ENCODE measurements at regions not wholly inside any gene's neighbourhood (a gene's known extent, or its start where the extent isn't known, plus 50 kb on each side); places are given as distances from the start of the nearest gene placed in this dataset.
"Not testable (repeated sequence)": the region's sequence is repeated elsewhere in the genome, so short reads cannot be mapped to it uniquely, and the experiment has no call there.

DNA sequence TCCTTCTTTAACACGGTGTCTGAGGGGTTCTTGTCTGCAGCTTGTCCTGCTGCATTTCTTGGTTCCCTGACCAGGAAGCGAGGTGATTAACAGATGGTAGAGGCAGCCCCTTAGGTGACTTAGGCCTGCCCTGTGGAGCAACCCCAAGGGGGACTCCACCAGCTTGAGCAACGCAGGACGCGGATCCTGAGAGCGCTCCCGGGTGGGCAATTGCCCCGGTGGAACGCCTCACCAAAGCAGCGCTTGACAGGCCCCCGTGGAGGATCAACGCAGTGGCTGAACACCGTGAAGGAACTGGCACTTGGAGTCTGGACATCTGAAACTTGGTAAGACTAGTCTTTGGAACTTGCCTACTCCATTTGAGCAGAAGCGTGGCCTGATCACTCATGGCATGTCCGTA, 272.9 kb upstream of the ATXN7L3B start:
- H3K36me3 ChIP-seq (replicated peaks): no peaks in the 10 kb centered on the region
- TF ChIP-seq CTCF (IDR thresholded peaks at IDR 0.05; ENCODE audit: low read depth, low read length, missing control alignments): no peak
- DNase-seq: no peak
- no peak overlapping the region for H3K4me3 ChIP-seq (ENCODE audit: low read depth, low read length)
- H3K27ac ChIP-seq: no peak overlapping the region
- in situ Hi-C loops (cut with HindIII; ENCODE audit: low pct_ligation_motif_present, low sequenced_read_pairs): no loop called here
- no peaks in the 10 kb centered on the region for H3K27me3 ChIP-seq (replicated peaks)

DNA sequence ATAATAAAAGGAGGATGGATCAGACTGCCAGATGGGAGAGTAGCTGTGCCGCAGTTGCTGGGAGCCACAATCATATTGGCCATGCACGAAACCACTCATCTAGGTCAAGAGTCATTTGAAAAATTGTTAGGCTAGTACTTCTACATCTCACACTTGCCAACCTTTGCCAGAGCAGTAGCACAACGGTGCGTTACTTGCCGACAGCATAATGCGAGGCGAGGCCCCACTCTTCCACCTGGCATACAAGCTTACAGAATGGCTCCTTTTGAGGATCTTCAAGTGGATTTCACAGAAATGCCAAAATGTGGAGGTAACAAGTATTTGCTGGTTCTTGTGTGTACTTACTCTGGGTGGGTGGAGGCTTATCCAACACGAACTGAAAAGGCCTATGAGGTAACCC, 268.3 kb upstream of the ATXN7L3B start:
- in situ Hi-C loops (cut with HindIII; ENCODE audit: low pct_ligation_motif_present, low sequenced_read_pairs); H3K27ac ChIP-seq; DNase-seq; H3K4me3 ChIP-seq (ENCODE audit: low read depth, low read length); H3K36me3 ChIP-seq (replicated peaks); H3K27me3 ChIP-seq (replicated peaks): not testable (repeated sequence)

- no peak for DNase-seq
- no peak overlapping the region for H3K4me3 ChIP-seq (ENCODE audit: low read depth, low read length)
- in situ Hi-C loops (cut with HindIII; ENCODE audit: low pct_ligation_motif_present, low sequenced_read_pairs): no loop called here
- H3K27ac ChIP-seq: no peak overlapping the region
- H3K36me3 ChIP-seq (replicated peaks): no peaks in the 10 kb centered on the region
- TF ChIP-seq CTCF (IDR thresholded peaks at IDR 0.05; ENCODE audit: low read depth, low read length, missing control alignments): no peak
- no peaks in the 10 kb centered on the region for H3K27me3 ChIP-seq (replicated peaks)
Measured at GRCh38 chr12:74280156-74280655, 257.4 kb upstream of the ATXN7L3B start.

GRCh38 chr12:74281401-74282180, 256.0 kb upstream of the ATXN7L3B start:
- H3K27ac ChIP-seq: not testable (repeated sequence)

DNA sequence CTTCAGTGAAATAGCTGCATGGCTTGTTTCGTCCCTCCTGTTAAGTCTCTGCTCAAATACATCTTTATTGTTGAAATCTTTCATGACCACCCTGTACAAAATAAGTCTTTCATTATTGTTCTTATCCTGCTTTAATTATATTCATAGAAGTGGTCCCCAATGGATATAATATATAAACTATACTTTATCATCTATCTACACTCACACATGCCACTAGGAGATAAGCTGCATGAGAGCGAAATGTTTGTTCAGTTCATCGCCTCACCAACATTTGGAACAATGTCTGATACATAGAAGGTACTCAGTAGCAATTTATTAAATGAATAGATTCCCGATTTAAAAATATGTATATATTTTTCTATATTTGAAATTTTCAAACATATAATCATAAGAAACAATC, 254.0 kb upstream of the ATXN7L3B start:
- no peak for DNase-seq
- in situ Hi-C loops (cut with HindIII; ENCODE audit: low pct_ligation_motif_present, low sequenced_read_pairs): no loop called here
- no peak overlapping the region for H3K4me3 ChIP-seq (ENCODE audit: low read depth, low read length)
- H3K36me3 ChIP-seq (replicated peaks): no peaks in the 10 kb centered on the region
- TF ChIP-seq CTCF (IDR thresholded peaks at IDR 0.05; ENCODE audit: low read depth, low read length, missing control alignments): no peak
- no peak overlapping the region for H3K27ac ChIP-seq
- H3K27me3 ChIP-seq (replicated peaks): no peaks in the 10 kb centered on the region

More at GRCh38 chr12:74281401-74282180, 256.0 kb upstream of the ATXN7L3B start:
- H3K36me3 ChIP-seq (replicated peaks); H3K4me3 ChIP-seq (ENCODE audit: low read depth, low read length); DNase-seq; H3K27me3 ChIP-seq (replicated peaks); in situ Hi-C loops (cut with HindIII; ENCODE audit: low pct_ligation_motif_present, low sequenced_read_pairs): not testable (repeated sequence)

GRCh38 chr12:74285773-74286172, 251.9 kb upstream of the ATXN7L3B start:
- no peaks in the 10 kb centered on the region for H3K27me3 ChIP-seq (replicated peaks)
- in situ Hi-C loops (cut with HindIII; ENCODE audit: low pct_ligation_motif_present, low sequenced_read_pairs): no loop called here
- DNase-seq: no peak
- no peak for TF ChIP-seq CTCF (IDR thresholded peaks at IDR 0.05; ENCODE audit: low read depth, low read length, missing control alignments)
- H3K36me3 ChIP-seq (replicated peaks): no peaks in the 10 kb centered on the region
- no peak overlapping the region for H3K27ac ChIP-seq
- H3K4me3 ChIP-seq (ENCODE audit: low read depth, low read length): no peak overlapping the region

DNA sequence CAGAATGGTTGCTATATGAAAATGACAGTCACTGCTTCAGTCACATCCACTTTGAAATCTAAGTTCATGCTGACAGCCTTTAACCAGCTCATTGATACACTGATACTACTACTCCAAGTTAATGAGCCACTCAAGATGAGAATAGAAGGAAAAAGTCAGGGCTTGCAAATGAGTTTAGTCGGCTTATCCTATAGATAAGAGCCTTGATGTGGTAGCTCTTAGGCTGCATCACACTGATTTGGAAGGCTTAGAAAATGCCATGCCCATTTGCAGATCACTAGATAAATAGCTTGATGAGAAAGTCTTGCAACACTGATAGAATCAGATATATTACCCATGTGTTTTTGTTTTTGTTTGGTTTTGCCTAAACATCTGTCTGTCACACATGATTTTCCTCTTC, 251.4 kb upstream of the ATXN7L3B start:
- no peak overlapping the region for H3K27ac ChIP-seq
- H3K36me3 ChIP-seq (replicated peaks): no peaks in the 10 kb centered on the region
- in situ Hi-C loops (cut with HindIII; ENCODE audit: low pct_ligation_motif_present, low sequenced_read_pairs): no loop called here
- no peaks in the 10 kb centered on the region for H3K27me3 ChIP-seq (replicated peaks)
- no peak overlapping the region for H3K4me3 ChIP-seq (ENCODE audit: low read depth, low read length)
- no peak for TF ChIP-seq CTCF (IDR thresholded peaks at IDR 0.05; ENCODE audit: low read depth, low read length, missing control alignments)
- DNase-seq: no peak

Measured in brain microvascular endothelial cell (primary cell).